GM10266 (cell line): ENCODE measurements at regions not wholly inside any gene's neighbourhood (a gene's known extent, or its start where the extent isn't known, plus 50 kb on each side); places are given as distances from the start of the nearest gene placed in this dataset.

ENCODE experiments used
- DNase-seq: peaks from one replicate; pipeline ENCODE4 v3.0.0; 2012; ENCODE audit errors: extremely low spot score
- TF ChIP-seq, protein P1 (sequence below): IDR thresholded peaks from 2 replicates; pipeline ENCODE4 v1.5.1; 2012; ENCODE audit warnings: mild to moderate bottlenecking, low read depth; ENCODE audit not compliant: control insufficient read depth, insufficient read depth; ENCODE audit errors: missing control alignments

DNA sequence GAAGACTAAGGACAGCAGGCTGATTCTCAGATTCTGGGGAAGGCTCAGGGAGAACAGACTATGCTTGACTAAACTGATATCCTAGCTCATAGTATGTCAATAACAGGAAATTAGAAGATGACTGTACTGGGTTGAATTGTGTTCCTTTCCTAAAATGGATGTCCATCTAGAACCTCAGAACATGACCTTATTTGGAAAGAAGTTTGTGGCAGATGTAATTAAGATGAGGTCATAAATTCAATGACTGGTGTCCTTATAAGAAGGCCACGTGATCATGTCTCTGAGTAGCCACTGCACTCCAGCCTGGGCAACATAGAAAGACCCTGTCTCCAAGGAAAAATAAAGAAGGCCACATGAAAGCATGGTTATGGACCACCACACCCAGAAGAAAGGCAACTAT, 113.9 kb upstream of the STMND1 start:
- DNase-seq: no peak
- TF ChIP-seq, protein P1, sequence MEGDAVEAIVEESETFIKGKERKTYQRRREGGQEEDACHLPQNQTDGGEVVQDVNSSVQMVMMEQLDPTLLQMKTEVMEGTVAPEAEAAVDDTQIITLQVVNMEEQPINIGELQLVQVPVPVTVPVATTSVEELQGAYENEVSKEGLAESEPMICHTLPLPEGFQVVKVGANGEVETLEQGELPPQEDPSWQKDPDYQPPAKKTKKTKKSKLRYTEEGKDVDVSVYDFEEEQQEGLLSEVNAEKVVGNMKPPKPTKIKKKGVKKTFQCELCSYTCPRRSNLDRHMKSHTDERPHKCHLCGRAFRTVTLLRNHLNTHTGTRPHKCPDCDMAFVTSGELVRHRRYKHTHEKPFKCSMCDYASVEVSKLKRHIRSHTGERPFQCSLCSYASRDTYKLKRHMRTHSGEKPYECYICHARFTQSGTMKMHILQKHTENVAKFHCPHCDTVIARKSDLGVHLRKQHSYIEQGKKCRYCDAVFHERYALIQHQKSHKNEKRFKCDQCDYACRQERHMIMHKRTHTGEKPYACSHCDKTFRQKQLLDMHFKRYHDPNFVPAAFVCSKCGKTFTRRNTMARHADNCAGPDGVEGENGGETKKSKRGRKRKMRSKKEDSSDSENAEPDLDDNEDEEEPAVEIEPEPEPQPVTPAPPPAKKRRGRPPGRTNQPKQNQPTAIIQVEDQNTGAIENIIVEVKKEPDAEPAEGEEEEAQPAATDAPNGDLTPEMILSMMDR: no peak

DNA sequence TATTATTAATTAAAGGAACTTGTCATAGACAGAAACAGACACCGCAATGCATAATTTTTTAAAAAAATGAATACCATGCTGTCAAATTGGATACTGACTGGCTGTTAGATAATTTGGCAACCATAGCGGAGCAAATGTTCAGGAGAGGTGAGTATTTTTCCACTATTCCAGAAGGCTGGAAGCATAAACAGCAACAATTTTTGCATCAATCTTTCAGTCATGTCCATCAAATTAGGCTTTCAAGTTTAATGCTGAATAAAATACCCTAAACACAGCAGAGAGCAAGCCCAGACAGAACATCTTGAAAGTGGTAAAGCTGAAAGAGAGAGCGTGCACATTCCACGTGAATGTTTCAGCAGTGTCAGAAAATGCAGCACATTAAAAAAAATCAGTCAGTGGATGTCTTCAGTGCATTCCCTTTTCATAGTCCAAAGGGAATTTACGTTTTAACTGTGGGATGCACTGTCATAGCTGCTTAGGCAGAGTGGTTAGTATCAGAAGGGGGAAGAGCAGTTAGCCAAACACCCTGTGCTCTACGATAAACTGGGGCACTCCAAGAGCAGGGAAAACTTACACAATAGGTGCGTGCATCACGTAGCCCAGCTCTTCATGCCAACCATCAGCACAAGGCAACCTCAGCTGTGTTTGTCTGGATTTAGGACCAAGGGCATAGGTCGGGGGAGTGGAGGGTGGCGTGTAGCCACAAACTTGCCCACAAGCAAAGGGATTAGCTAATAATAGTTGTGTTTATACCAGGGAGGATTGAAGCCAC, 116.2 kb upstream of the STMND1 start:
- DNase-seq: no peak
- TF ChIP-seq, protein P1: no peak

- TF ChIP-seq, protein P1: no peak
- DNase-seq: no peak
These were observed 119.0 kb upstream of the STMND1 start for GRCh38 chr6:16982807-16983206.

DNA sequence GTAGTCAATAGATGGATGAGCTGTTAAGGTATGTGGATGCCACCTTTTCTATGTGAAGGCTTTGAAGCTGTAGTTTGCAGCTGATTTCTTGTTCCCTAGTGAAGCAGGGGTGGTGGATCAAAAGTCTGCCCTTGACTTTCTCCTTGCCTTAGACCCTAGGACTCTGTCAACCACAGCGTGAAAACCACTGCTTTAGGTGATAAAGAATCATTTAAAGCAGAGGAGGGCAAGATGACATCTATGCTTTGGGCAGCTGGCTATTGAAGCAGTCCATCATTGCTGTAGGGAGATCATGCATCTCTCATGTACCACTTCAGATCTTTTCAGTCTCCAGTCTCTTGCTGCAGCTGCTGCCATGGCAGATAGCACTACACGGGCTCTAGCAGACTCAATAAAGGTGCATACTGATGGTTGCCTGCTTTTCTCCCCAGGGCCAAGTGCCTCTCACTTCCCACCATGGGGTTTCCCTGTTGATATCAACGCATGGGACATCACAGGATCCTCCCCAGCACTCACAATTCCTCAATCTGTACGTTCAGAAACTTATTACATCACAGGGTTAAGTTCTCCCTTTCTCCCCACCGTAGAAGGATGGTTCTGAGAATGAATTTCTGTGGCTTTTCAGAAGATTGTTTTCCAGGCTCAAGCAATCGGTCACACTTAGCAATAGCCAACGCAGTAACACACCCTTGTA, 122.0 kb upstream of the STMND1 start:
- TF ChIP-seq, protein P1: no peak
- no peak for DNase-seq

- TF ChIP-seq, protein P1: no peak
- DNase-seq: no peak
These were observed 123.2 kb upstream of the STMND1 start for GRCh38 chr6:16978686-16979085.

DNA sequence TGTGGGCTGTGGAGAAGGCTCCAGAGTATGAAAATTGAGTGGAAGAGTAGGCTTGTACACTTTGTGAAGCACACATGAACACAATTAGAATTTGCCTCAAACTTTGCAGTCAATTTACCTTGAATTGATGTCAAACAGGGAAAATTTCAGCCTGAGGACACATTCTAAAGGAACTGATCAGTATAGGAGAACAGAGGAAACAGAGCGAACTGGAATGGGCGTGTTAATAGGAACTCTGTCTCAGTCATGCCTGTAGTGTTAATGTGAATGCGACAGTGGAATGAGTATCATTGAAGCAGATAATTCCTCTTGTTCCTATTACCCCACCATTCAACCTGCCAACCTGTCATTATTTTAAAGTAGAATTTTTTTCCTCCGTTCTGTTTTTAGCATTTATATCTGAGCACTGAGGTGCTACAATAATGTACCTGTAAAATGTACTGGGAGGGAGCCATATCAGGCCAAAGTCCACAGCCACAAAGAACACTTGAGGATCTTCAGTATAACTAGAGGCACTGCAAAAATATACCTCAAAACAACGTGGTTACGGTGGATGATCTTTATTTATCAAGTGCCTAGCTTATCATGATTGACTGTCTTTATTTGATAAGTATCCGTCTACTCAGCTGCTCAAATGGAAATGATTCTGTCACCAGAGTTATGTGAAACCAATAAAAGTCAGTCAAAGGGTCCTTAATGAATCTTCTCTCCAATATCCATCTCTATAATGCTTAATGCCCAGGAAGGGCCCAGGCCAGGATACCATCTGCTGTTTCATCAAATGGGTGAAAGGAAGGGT, 125.3 kb upstream of the STMND1 start:
- TF ChIP-seq, protein P1: no peak
- no peak for DNase-seq

- DNase-seq: no peak
- TF ChIP-seq, protein P1: no peak
These were observed 127.0 kb upstream of the STMND1 start for GRCh38 chr6:16974704-16975359.
